K562 (cell line): ENCODE measurements at regions not wholly inside any gene's neighbourhood (a gene's known extent, or its start where the extent isn't known, plus 50 kb on each side); places are given as distances from the start of the nearest gene placed in this dataset.

Experiments used
- ARNT ChIP-seq, 2 experiments: fragments of 450-650 bp; IDR thresholded peaks; 2 replicates each; pipeline ENCODE4 v1.6.1; 2016; ENCODE audit warnings: mild to moderate bottlenecking in 1 of 2
- GATAD2B ChIP-seq: fragments of 450-650 bp; IDR thresholded peaks from 2 replicates; pipeline ENCODE4 v1.6.1; 2017; ENCODE audit warnings: mild to moderate bottlenecking, borderline replicate concordance
- NFIC ChIP-seq: fragments of 450-650 bp; IDR thresholded peaks from 2 replicates; pipeline ENCODE4 v1.6.1; 2017; ENCODE audit warnings: mild to moderate bottlenecking, inconsistent platforms
- NR2C1 ChIP-seq, 2 experiments: fragments of 450-650 bp; IDR thresholded peaks; 2 replicates each; pipeline ENCODE4 v1.6.1; 2017; ENCODE audit warnings: mild to moderate bottlenecking in 2 of 2, antibody characterized with exemption in 1 of 2, inconsistent platforms in 1 of 2, missing compliant biosample characterization in 1 of 2, missing genetic modification characterization in 1 of 2
- POLR2A ChIP-seq: fragments of 450-650 bp; conservative IDR thresholded peaks from 2 replicates; pipeline ENCODE4 v1.6.1; 2016
- POLR2AphosphoS5 ChIP-seq: IDR thresholded peaks from 2 replicates; pipeline ENCODE4 v1.6.1; 2011; ENCODE audit warnings: mild to moderate bottlenecking, low read depth, low read length, moderate library complexity; ENCODE audit not compliant: control insufficient read depth, insufficient read depth
- PTBP1 ChIP-seq: fragments of 200-400 bp; formaldehyde crosslinking; IDR thresholded peaks from 2 replicates; pipeline ENCODE4 v1.6.1; 2017; ENCODE audit warnings: low read depth, low read length
- RBFOX2 ChIP-seq: fragments of 200-400 bp; formaldehyde crosslinking; IDR thresholded peaks from 2 replicates; pipeline ENCODE4 v1.6.1; 2017; ENCODE audit warnings: low read depth, mild to moderate bottlenecking, low read length, moderate library complexity
- U2AF2 ChIP-seq: fragments of 200-400 bp; formaldehyde crosslinking; optimal IDR thresholded peaks from 2 replicates; pipeline ENCODE3; 2017; ENCODE audit warnings: low read depth, mild to moderate bottlenecking, low read length
- TF ChIP-seq, protein P1 (sequence below), 2 experiments: fragments of 450-650 bp in 1 of 2; sonication (generic) in 1 of 2; formaldehyde crosslinking in 1 of 2; IDR thresholded peaks in 1 of 2; conservative IDR thresholded peaks in 1 of 2; 2 replicates each; pipeline versions ENCODE4 v1.6.1 to v1.8.1; 2016 to 2023; ENCODE audit warnings: mild to moderate bottlenecking in 2 of 2, moderate library complexity in 2 of 2, inconsistent platforms in 1 of 2, missing genetic modification reagents in 1 of 2
- TF ChIP-seq, protein P2 (sequence below): IDR thresholded peaks from 3 replicates; pipeline ENCODE4 v1.6.1; 2011; ENCODE audit warnings: borderline replicate concordance, mild to moderate bottlenecking; ENCODE audit not compliant: insufficient read length, insufficient read depth

DNA sequence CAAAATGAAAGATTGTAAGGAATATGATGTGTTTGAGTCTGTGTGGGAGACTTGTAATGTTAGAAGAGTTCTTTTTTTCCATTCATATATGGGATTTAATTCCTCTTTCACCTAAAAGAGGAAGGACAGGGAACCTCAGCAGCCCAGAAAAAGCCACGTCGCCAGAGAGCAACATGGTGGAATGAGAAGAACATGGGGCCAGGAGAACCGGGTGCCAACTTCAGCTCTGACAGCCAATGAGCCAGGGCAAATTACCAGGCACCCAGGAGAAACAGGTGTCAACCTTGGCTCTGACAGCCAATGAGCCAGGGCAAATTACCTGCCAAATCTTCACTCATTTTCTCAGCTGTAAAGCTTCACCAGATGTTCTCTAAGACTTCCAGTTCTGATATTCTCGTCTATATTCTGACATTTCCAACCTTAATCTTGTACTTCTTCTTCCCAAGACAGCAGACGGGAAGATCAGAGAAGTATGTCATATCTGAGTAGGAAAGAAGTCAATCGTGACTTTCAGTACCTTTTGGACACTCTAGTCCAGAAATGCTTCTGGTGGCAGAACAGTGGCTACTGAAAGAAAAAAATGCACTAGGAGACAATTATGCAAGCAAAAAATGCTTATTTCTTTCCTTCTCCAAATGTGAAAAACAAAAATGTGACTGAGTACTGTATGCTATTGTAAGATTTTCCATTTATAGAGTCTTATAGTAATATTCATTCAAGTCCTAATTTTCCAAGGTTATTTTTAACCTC, 79.2 kb upstream of the COL5A2 start:
- TF ChIP-seq, protein P1, sequence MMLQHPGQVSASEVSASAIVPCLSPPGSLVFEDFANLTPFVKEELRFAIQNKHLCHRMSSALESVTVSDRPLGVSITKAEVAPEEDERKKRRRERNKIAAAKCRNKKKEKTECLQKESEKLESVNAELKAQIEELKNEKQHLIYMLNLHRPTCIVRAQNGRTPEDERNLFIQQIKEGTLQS (IDR thresholded peaks at IDR 0.05), result no peak
- TF ChIP-seq, protein P1 (CRISPR knock-in tag; conservative IDR thresholded peaks at IDR 0.05), result no peak
- TF ChIP-seq GATAD2B, result no peak
- TF ChIP-seq NR2C1 (IDR thresholded peaks at IDR 0.05), result no peak
- no peak for TF ChIP-seq NR2C1 (tag; IDR thresholded peaks at IDR 0.05)
- TF ChIP-seq PTBP1, result no peak
- no peak for TF ChIP-seq ARNT (IDR thresholded peaks at IDR 0.05)
- TF ChIP-seq POLR2AphosphoS5, result no peak
- TF ChIP-seq NFIC, result no peak
- no peak for TF ChIP-seq POLR2A
- TF ChIP-seq, protein P2, sequence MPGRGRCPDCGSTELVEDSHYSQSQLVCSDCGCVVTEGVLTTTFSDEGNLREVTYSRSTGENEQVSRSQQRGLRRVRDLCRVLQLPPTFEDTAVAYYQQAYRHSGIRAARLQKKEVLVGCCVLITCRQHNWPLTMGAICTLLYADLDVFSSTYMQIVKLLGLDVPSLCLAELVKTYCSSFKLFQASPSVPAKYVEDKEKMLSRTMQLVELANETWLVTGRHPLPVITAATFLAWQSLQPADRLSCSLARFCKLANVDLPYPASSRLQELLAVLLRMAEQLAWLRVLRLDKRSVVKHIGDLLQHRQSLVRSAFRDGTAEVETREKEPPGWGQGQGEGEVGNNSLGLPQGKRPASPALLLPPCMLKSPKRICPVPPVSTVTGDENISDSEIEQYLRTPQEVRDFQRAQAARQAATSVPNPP, result no peak
- no peak for TF ChIP-seq U2AF2
- no peak for TF ChIP-seq RBFOX2
